Stimulated activated CD4-positive, alpha-beta T cell treated with anti-CD3 and anti-CD28 coated beads, Interleukin-2, amount 100 ng/mL, for 48 hours (primary cell): ENCODE measurements at regions not wholly inside any gene's neighbourhood (a gene's known extent, or its start where the extent isn't known, plus 50 kb on each side); places are given as distances from the start of the nearest gene placed in this dataset.
"Not testable (repeated sequence)": the region's sequence is repeated elsewhere in the genome, so short reads cannot be mapped to it uniquely, and the experiment has no call there.

Experiments
- DNase-seq, 2 donors: peaks; one replicate each; pipeline ENCODE4 v3.0.0-alpha.2; 2020

- no peak for DNase-seq
Measured at GRCh38 chr3:182650568-182651128, 142.7 kb upstream of the ATP11B start.

- DNase-seq = no peak
Measured at GRCh38 chr3:182651461-182651860, 141.8 kb upstream of the ATP11B start.

DNA sequence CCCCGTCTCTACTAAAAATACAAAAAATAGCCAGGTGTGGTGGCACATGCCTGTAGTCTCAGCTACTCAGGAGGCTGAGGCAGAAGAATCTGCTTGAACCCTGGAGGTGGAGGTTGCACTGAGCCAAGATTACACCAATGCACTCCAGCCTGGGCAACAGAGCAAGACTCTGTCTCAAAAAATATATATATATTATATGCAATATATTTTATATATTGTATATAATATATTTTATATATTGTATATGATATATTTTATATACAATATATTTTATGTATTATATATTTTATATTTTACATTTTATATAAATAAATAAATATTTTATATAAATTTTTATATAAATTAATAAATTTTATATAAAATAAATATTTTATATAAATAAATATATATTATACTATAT is 140.2 kb upstream of the ATP11B start:
- not testable (repeated sequence) for DNase-seq

- no peak for DNase-seq
Measured at GRCh38 chr3:182668541-182668940, 124.8 kb upstream of the ATP11B start.

DNA sequence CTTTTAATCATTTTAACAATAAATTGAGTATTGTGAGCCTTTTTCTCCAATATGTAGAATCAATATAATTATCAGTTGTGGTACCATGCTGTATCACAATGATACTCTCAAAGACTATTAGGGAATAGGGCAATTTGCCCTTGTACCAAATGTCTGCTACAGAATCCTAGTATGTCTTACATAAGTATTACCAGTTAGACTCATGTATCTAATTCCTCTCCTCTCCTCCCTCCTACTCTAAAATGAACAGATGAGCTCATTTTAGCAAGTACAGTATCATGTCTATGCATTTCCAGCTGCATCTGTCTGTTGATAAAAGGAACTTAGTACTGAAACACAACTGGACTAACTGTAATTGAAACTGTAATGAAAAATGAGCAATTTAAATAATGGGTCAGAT is 124.3 kb upstream of the ATP11B start:
- DNase-seq = no peak

- DNase-seq = no peak
Measured at GRCh38 chr3:182671541-182671940, 121.8 kb upstream of the ATP11B start.

DNA sequence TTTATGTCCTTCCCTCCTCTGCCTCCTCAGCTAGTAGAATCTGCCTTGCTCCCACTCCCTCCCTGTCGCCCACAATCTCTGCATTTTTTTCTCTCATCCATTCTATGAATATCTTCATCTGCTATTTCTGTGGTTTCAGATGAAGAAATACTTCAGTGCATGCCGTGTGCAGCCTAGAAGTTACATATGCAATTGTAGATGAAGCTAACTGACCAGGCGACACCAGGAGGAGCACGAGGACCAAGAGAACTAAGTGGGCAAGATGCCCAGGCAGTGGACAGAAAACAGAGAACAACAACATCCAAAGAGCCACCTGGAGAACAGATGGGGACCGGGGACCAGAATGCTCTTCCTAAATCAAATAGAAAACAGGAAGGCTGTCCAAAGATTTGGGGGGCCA is 121.4 kb upstream of the ATP11B start:
- no peak for DNase-seq

GRCh38 chr3:182673336-182673735 is 120.0 kb upstream of the ATP11B start:
- no peak for DNase-seq

- peak; percentile 45 to 54 for DNase-seq
Measured at GRCh38 chr3:182682263-182683241, 110.8 kb upstream of the ATP11B start.

DNA sequence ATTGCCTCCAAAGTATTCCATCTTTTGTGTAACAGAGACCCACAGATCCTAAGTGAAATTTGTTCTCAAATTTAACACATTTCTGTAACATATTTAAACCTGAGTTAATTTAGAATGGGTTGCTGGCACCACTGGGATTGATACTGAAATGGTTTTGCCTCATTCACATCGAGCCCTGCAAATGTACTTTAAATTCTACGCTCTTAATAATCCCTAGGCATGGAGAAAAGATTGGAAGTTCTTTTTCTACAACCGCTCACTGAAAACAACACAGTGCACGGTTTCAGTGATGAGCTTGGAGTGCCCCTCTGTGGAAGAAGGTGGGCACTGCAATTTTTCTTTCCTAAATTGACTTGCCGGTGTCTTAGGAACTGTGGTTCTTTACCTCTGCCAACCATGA is 109.9 kb upstream of the ATP11B start:
- peak; percentile 49 to 54 for DNase-seq

GRCh38 chr3:182683858-182684257 is 109.4 kb upstream of the ATP11B start:
- DNase-seq = no peak

DNA sequence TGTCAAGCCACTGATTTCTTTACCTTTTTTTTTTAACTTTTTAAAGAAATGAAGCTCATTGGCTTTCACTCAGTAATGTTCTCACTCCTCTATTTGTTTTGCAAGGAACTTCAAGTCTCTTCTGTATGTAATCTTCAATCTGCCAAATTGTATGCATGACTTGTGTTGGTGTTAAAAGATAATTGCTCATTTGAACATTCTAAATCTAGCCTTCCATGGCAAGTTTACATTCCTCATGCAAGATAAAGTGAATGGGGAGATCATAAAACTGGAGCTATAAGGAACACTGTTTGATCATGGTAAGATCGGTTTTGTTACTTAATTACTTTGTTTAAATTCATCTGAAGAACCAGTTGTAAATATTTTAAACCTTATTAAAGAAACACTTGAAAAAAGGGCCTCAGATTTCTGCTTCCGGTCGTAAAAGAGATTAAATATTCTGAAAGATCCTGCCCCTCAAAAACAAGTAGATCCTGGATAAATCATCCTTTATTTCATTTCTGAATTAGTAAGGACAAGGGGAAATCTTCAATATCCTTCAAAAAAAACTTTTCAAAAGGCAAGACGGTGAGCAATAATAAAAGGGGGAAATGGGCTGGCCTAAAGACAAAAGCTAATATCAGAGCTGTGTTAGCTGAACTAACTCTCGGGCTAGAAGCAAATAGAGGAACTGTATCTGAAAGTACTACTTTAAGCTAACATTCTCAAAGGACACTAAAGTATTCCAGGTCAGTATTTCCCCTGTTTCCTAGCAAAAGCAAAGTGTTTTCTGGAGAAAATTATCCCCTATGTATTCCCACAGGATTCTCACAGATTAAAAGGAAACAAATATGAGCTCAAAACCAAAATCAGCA is 107.0 kb upstream of the ATP11B start:
- no peak for DNase-seq

- no peak for DNase-seq
Measured at GRCh38 chr3:182690172-182690571, 103.1 kb upstream of the ATP11B start.

DNA sequence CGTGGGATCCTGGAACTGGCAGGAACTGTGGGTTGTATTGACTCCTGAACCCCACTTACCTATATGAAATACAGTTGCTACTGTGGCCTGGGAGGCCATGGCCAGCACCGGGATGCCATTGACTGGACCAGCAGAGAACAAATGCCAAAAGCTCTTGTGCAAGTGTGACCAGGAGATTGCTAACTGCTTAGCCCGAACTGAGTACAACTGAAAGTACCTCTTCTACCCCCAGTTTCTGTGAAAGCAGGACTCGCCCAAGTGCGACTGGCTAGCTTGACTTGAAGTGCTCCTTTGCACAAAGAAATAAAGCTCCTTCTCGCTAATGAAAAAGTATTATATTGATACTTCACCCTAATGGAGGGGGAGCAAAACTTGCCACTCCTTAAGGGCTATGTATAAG is 101.3 kb upstream of the ATP11B start:
- DNase-seq = no peak

DNA sequence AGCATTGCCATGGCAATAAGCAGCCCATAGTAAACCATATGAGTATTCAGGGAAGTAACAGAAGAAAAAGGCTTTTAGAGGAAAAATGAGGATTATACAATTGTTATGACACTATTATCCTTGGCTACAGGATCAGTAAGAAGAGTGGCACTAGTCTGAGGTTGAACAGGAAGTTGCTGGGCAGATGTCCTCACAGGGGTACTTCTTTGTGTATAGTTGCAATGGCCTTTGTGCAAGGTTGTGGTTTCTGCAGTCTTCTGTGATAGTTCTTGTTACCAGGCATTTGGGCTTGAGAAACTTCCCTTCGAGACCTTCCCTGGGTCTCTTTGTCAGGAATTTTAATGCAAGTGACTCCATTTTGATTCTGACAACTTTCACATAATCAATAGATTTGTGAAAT is 100.6 kb upstream of the ATP11B start:
- no peak for DNase-seq

DNA sequence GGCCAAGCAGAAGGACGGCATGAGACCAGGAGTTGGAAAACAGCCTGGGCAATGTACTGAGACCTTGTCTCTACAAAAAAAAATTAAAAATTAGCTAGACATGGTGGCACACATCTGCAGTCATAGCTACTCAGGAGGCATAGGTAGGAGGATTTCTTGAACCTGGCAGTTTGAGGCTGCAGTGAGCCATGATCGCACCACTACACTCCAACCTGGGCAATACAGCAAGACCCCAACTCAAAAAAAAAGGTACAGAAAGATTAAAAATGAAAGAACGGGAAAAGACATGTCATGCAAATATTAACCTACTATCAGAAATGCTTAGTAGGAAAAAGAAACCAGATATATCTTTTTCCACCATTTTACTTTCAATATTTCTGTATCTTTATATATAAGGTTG is 99.6 kb upstream of the ATP11B start:
- no peak for DNase-seq

- no peak for DNase-seq
Measured at GRCh38 chr3:182696916-182697315, 96.4 kb upstream of the ATP11B start.

DNA sequence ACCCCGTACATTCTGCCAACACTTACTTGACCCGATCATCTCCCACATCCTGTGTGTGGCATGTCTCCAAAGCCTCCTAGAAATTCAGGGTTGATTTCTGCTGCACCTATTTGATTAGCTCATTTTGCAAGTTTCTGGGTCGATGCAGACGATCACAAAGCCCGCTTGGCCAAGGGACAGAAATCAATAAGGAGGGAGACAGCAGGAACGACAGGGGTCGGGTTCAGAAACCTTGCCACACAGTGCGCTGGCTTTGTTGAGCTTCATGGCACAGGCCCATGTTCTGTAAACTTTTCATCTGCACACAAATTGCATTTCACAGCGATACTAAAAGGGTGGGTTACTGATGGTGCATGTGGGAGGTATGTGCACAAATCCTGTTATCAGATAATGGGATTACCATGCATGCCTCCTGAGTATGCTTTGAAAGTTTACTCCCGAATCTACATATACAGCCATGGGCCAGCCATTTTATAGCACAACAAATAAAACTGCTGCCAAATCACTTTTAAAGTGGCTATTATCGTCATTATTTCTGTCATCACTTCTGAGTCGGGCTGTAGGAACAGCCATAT is 95.9 kb upstream of the ATP11B start:
- no peak for DNase-seq

DNA sequence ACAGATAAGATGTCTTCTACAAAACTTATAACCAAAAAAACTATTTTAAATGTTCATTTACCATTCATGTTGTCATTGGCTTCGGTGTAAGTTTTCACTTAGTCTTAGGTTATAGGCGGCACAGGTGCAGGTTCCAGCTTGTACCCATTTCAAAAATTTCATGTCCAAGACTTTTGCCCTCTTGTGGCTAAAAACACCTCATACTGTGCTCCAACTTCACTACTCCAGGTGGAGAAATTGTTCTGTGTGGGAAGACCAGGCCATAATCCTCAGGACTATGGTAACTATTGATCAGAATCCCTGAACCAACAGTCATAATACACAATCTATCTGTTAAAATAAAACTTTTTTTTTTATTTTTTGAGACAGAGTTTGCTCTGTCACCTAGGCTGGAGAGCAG is 95.2 kb upstream of the ATP11B start:
- no peak for DNase-seq

DNA sequence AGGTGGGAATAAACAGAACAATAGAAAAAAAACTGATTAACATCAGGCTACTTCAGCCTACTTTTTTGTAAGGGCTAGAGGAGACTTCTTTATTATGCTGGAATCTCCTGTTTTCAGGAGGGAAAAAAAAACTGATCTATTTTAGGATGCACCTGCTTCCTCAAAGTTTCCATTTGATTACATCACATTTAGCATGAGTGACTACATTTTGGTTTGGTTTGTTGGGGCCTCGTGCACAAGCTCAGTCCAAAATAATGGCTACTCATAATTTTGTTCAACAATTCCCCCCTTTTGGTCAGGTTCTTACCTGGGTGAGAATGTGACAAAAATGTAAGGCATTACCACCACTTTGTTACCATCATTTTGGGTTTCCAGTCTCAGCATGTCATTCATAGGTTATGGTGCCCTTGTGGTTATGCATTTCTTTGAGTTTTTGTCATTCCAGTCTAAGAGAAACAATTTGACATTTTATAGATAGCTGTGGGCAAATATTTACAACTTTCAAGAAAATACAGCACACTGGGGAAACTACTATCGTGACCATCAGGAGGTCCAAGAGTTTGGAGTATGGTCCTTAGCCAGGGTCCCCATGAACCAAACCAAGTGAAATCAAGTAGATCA is 93.6 kb upstream of the ATP11B start:
- DNase-seq = no peak

GRCh38 chr3:182702216-182702615 is 91.1 kb upstream of the ATP11B start:
- DNase-seq = no peak

GRCh38 chr3:182703233-182703632 is 90.1 kb upstream of the ATP11B start:
- DNase-seq = no peak

DNA sequence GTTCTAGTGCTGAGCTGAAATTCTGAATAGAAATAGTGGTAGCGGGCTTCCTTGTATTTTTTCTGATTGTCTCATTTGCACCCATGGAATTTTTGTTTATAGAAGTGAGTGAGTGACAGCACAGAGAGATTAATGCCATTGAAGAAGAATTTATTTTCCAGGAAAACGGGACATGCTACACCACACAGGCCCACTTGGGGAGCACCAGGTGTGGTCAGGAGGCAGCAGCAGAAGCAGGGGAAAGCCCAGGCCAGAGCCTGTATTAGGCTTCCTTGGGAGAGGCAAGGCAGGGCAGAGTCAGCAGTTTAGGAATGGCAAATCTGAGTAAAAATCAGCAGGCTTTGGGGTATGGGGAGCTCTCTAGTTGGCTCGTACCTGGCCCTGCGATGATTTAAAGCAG is 88.4 kb upstream of the ATP11B start:
- no peak for DNase-seq
